PC-9 (cell line): ENCODE measurements at regions not wholly inside any gene's neighbourhood (a gene's known extent, or its start where the extent isn't known, plus 50 kb on each side); places are given as distances from the start of the nearest gene placed in this dataset.

Experiments used
- CTCF ChIP-seq: fragments of 200-600 bp; sonication (generic); conservative IDR thresholded peaks from 2 replicates; pipeline ENCODE4 v1.6.1; 2017; ENCODE audit warnings: mixed run types, antibody characterized with exemption, mild to moderate bottlenecking, moderate library complexity
- EZH2 ChIP-seq: fragments of 200-600 bp; sonication (generic); IDR thresholded peaks from 2 replicates; pipeline ENCODE4 v1.8.0; 2017; ENCODE audit warnings: antibody characterized with exemption, low read depth

DNA sequence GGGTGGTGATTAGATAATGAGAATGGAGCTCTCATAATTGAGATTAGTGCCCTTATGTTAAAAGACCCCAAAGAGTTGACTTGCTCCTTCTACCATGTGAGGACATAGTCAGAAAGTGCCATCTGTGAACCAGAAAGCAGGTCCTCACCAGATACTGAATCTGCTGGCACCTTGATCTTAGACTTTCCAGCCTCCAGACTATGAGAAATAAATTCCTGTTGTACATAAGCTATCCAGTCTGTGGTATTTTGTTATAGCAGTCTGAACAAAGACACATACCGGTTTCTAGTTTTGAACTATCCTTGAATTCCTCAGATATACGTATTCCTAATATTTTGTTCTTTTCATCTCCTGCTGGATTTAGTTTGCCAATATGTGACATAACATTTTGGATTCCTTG is 228.1 kb downstream of the FZD1 start:
- TF ChIP-seq CTCF (no peak), EZH2 (no peak)
